ENCODE measurements at regions not wholly inside any gene's neighbourhood (a gene's known extent, or its start where the extent isn't known, plus 50 kb on each side); places are given as distances from the start of the nearest gene placed in this dataset.
"Not testable (repeated sequence)": the region's sequence is repeated elsewhere in the genome, so short reads cannot be mapped to it uniquely, and the experiment has no call there.

GRCh38 chr6:142637624-142638351 is 307.2 kb downstream of the HIVEP2 start:
- DNase-seq, result no peak

DNA sequence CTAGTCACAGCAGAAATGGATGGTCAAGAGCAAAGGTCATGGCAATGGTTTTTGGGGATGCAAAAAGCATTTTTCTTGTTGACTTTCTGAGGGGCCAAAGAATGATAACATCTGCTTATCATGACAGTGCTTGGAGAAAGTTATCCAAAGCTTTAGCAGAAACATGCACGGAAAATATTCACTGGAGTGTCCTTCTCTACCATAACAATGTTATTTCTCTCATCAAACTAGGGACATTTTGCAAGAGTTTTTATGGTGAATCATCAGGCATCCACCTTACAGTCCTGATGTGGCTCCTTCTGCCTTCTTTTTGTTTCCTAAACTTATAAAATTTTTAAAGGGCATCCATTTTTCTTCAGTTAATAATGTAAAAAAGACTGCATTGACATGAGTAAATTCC is 302.3 kb downstream of the HIVEP2 start:
- no peak for DNase-seq

- no peak for DNase-seq
Measured at GRCh38 chr6:142644866-142645265, 300.1 kb downstream of the HIVEP2 start.

DNA sequence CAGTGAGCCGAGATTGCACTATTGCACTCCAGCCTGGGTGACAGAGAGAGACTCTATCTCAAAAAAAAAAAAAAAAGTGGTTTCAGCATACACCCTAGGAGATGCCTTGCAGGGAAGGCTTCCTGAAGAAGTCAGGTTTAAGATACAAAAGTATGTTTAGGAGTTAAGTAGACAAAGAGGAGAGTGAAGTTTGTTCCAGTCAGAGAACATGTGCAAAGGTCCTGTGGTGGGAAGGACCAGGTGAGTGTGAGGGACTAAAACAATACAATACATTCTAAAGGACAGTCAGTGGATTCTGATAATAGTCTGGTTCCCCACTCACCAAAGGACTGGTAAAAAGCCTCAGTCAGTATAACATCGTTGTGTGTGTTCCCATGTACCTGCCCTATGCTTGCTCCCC is 299.3 kb downstream of the HIVEP2 start:
- no peak for DNase-seq

DNA sequence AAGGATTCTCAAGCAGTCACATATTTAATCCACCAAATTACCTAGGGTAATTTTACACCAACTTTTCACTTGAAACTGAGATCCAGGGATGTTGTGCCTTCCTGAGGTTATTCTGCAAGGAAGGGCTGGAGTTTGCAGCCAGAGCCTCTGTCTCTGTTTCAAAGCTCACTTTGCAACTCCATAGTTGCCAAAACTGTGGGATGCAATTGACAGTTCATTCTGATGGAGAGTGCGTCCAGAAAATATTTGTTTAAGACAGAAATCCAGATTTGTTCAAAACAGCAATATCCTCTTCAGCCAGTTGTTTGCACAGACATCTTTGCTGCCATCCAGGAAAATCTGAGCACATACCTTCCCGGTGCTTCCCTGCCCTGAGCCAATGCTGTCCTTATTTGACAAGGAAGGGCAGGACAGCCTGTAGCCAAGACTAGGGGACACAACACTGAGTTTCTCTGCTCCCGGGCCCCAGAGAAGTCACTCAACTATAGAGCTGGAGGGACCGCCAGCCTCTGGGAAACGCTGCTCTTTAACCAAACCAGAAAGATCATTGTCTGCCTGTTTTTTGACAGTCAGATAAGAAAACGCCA is 297.4 kb downstream of the HIVEP2 start:
- no peak for DNase-seq

DNA sequence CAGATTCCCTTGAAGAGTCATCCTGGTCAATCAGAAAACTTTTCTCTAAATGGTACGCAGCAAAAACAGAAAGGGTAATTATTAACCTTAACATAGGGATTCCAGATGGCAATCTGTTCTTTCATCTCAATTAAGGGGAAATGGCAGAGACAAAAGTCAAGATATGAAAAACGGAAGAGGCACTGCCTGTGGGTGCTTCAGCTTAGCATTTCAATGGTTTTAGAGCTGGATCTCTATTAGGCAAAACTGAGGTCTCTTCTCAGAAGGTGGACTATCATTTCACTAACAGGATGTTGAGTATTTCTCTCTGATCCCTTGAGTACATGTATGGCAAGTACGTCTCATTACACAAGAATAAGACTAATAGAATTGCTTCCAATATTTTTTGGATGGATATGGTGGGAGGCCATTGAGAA is 296.9 kb downstream of the HIVEP2 start:
- no peak for DNase-seq

DNA sequence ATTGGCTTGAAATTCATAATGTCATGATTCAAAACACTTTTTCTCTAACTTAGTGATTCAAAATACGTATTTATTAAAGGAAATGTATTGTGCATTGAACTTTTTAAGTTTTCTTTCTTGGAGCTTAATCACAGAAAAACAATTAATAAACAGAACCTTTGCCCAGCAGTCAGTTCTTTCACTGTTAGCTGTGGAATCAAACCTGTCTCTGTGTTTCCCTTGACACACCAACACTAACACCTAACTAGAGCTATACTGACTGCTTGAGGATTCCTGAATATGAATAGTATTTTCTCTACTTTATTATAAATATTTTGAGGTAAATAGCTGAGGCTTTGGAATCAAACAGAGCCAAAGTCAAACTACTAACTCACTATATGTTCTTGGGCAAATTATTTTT is 296.4 kb downstream of the HIVEP2 start:
- DNase-seq, result no peak

DNA sequence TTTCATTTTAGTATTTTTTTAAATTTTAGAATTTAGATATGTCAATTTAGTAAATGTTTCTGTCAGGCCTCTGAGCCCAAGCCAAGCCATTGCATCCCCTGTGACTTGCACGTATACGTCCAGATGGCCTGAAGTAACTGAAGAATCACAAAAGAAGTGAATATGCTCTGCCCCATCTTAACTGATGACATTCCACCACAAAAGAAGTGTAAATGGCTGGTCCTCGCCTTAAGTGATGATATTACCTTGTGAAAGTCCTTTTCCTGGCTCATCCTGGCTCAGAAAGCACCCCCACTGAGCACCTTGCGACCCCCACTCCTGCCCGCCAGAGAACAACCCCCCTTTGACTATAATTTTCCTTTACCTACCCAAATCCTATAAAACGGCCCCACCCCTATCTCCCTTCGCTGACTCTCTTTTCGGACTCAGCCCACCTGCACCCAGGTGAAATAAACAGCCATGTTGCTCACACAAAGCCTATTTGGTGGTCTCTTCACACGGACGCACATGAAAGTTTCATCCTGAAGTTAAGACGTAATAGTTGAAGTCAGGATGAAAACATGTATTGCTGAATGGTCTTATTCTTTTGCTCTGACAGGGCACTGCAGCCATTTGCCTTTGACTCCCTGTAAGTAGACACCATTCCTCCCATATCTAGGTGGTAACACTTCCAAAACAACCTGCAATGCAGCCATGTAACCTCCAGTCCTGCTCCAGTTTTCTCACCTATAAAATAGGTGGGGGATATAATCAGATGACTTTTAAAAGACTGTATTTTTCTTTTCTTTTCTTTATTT is 295.3 kb downstream of the HIVEP2 start:
- DNase-seq, result not testable (repeated sequence)

GRCh38 chr6:142651384-142651783 is 293.6 kb downstream of the HIVEP2 start:
- DNase-seq, result no peak

DNA sequence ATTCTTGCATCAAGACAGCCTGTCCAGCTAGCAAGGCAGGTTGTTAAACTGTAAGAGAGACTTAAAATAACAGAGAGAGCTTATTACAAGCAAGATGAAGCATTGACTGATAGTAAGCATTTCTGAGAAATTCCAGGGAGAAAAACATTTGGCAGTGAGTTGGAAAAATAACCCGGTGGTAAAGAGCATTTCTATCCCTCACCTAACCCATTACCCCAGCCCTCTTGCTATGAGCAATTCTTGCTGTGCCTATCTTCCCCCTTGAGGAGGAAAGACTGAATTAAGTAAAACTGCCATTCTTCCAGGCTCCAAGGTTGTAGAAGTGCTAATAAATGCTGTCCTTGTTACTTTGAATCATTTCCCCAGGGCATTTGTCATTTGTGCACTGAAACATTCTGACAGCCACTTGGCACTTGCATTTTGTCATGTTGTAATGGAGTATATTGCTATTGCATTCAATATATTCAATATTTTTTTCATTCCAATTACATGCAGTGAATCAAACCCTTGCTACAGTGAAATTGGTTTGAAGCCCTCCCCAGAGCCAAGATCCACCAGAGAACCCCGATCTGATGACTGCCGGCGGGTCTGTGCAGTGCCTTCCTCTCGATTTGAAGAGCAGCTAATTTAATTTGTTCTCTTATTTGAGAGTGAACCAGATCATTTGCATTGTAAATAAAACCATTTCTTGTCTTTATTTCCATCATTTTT is 291.1 kb downstream of the HIVEP2 start:
- no peak for DNase-seq

- no peak for DNase-seq
Measured at GRCh38 chr6:142659661-142660060, 285.3 kb downstream of the HIVEP2 start.

DNA sequence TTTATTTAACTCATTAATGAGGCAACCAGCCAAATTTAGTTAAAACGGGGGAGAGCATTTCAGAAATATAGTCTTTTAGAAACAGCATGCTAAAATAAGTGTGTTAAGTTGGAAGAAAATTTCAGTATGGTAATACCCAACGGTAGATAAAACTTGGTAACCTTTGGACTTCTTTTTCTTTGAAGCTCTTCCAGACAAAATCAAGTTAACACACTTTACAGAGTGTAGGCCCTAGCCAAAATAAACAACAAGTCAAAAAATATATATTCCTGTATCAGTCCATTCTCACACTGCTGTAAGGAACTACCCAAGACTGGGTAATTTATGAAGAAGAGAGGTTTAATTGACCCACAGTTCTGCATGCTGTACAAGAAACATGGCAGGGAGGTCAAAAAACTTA is 279.6 kb downstream of the HIVEP2 start:
- no peak for DNase-seq

GRCh38 chr6:142666599-142667185 is 278.3 kb downstream of the HIVEP2 start:
- DNase-seq, result no peak

GRCh38 chr6:142669471-142670351 is 275.3 kb downstream of the HIVEP2 start:
- peak; percentile 60 for DNase-seq

DNA sequence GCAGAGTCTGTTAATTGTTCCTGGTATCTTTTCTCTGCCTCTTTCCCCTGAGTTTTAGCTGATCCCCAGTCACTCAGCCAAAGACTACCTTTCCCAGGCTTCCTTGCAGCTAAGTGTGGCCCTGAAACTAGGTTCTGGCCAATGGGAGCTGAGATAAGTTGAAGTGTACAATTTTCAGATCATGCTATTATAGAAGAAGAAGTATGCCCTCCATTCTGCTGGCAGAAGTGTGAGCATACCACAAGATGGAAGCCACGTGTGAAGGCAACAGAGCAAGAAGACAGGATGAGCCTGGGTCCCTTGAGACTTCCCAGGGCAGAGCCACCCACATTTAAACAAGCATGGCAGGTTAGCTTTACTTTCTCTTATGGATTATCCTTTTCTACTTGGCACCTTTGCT is 273.2 kb downstream of the HIVEP2 start:
- no peak for DNase-seq

GRCh38 chr6:142675517-142675916 is 269.5 kb downstream of the HIVEP2 start:
- DNase-seq, result no peak

GRCh38 chr6:142676027-142676443 is 268.9 kb downstream of the HIVEP2 start:
- DNase-seq, result no peak

DNA sequence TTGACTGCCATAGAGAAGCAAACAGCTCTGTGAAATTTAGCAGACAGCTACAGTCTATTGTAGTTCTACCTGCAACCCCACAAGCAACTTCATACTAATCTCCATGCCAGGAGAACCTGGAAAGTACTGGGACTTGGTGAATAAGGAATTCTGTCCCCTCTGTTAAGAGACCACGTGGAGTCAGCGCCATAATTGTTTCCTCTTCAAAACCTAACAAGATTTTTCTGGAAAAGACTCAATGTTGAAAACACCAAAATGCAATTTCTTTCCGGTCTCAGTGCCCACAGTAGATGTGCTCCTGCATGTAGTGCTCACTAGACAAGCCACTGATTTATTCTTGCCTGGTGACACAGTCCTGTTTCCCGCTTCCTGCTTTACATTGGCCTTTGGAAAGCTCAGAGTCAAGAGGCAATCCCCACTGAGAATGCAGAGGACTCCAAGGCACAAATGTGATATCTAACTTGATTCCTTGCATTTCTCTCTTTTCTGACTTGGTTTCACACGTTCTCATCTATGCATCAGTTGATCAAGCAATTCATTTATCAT is 268.3 kb downstream of the HIVEP2 start:
- DNase-seq, result no peak

DNA sequence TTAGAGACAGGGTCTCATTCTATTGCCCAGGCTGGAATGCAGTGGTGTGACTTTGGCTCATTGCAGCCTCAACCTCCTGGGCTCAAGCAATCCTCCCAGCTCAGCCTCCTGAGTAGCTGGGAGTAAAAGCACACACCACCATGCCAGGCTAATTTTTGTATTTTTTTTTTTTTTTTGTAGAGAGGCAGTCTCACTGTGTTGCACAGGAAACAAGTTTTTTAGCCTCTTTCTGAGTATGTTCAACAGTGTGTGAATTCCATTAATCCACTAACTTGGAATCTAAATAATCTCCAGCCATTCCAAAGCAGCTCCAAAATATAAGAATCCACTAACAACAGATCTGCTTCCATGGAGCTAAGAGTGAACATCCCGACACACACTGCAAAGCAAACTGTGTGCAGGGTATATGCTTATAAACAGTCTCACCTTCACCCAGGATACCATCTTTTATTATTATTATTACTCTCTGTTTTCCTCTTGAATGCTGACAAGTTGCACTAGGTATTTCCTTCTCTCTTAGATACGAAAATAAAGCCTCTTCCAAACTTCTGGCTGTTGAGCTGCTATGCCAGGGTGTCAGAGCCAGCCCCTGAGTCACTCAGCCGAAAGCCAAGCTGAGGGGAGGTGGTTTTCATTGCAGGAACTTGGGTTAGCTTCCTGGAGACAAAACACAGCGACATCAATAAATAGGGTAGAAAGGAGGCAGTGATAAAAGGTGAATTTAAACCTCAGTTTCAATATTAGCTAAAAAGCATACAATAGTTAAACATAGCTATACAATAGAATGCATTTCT is 264.9 kb downstream of the HIVEP2 start:
- no peak for DNase-seq

GRCh38 chr6:142681099-142681498 is 263.9 kb downstream of the HIVEP2 start:
- DNase-seq, result no peak

GRCh38 chr6:142682985-142683384 is 262.0 kb downstream of the HIVEP2 start:
- DNase-seq, result no peak

All from MV-4-11 (cell line).